ENCODE measurements at regions not wholly inside any gene's neighbourhood (a gene's known extent, or its start where the extent isn't known, plus 50 kb on each side); places are given as distances from the start of the nearest gene placed in this dataset.

DNA sequence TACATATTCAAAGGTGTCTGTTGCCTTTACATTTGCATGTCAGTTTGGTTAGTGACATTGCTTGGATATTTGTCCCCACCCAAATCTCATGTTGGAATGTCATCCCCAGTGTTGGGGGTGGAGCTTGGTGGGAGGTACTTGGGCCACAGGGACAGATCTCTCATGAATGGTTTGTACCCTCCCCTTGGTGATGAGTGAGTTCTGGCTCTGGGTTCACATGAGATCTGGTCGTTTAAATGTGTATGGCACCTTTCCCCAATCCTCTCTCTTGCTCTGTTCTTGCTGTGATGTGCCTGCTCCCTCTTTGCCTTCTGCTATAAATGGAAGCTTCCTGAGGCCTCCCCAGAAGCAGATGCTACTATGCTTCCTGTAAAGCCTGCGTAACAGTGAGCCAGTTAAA, 207.9 kb upstream of the DIO3 start:
- DNase-seq (ENCODE audit: insufficient read length, low spot score) (no peak), FAIRE-seq (no peak)
- TF ChIP-seq POLR2A (IDR thresholded peaks at IDR 0.05; ENCODE audit: low read depth, low read length) = no peak

DNA sequence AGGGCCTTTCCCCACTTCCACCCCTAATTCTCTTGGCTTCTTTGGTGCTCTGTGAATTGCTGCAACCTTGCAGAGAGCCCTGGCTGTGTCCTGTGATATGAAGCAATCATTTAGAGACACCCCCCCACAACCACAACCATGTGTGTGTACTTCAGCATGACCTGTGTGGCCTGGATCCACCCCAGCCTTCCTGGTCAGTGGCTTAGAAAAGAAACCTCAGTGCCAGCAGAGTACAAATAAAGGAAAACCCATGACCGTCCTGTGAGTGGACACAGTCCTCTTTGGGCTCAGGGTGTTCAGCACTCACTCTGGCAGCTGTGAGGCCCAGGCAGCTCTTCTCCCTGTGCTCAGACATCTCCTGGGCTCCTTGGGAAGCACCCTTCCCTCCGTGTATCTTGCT, 206.6 kb upstream of the DIO3 start:
- no peak for TF ChIP-seq POLR2A (IDR thresholded peaks at IDR 0.05; ENCODE audit: low read depth, low read length)
- FAIRE-seq = no peak
- DNase-seq (ENCODE audit: insufficient read length, low spot score) = no peak

DNA sequence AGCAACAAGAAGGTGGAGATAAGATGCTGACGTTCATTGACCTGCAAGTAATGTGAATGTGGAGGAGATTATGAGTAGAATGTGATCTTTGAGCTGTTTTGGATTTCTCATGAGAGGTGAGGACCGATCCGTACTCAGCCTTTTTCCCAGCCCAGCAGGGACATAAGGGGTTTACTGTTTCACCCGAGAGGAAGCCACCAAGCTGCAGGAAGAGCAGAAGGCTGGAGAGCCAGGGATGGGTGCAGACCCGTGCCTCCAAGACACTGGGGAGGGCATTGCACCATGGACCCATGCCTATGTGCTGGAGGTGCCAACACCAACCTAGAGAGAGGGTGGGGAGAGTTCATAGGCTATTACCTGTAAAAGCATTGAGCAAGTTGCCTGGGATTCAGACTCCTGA, 206.0 kb upstream of the DIO3 start:
- DNase-seq (ENCODE audit: insufficient read length, low spot score) (no peak), FAIRE-seq (no peak)
- TF ChIP-seq POLR2A (IDR thresholded peaks at IDR 0.05; ENCODE audit: low read depth, low read length) = no peak

DNA sequence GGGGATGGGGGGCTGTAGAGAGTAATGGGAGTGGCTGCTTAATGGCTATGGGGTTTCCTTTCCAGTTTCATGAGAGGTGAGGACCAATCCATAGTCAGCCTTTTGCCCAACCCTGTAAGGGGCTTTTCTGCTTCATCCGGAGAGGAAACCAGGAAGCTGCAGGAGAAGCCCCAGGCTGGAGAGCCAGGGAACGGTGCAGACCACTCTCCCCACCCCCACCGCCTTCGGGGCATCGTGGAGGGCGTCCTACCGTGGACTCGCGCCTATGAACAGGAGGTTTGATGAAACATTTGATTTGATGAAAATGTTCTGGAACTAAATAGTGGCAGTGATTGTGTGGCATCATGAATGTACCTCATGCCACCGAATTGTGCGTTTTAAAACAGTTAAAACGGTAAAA, 204.3 kb upstream of the DIO3 start:
- DNase-seq (ENCODE audit: insufficient read length, low spot score) (no peak), FAIRE-seq (no peak)
- TF ChIP-seq POLR2A (IDR thresholded peaks at IDR 0.05; ENCODE audit: low read depth, low read length) = no peak

DNA sequence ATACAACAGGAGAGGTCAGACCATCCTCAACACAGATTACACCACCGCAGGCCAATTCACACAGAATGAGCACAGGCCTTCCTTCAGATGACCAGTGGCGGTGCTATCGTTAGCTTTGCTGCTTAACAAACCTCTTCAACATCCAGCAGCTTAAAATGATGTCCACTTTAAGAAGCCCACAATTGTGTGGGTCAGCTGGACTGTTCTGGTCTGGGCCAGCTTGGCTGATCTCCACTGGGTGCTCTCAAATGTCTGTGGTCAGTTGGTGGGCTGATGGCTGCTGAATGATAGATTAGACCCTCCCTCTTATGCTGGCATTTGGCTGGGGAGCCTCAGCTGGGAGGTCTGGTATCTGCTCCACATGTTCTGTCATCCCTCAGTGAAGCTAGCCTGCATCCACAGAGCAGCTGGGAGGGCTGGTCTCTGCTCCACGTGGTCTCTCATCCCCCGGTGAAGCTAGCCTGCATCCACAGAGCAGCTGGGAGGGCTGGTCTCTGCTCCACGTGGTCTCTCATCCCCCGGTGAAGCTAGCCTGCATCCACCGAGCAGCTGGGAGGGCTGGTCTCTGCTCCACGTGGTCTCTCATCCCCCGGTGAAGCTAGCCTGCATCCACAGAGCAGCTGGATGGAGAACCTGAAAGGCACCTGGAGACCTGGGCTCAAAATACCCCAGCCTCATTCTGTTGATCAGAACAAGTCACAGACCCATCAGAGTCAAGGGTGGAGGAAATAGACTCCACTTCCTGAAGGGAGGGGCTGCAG, 203.6 kb upstream of the DIO3 start:
- TF ChIP-seq POLR2A (IDR thresholded peaks at IDR 0.05; ENCODE audit: low read depth, low read length) = no peak
- FAIRE-seq (no peak), DNase-seq (ENCODE audit: insufficient read length, low spot score) (no peak)

DNA sequence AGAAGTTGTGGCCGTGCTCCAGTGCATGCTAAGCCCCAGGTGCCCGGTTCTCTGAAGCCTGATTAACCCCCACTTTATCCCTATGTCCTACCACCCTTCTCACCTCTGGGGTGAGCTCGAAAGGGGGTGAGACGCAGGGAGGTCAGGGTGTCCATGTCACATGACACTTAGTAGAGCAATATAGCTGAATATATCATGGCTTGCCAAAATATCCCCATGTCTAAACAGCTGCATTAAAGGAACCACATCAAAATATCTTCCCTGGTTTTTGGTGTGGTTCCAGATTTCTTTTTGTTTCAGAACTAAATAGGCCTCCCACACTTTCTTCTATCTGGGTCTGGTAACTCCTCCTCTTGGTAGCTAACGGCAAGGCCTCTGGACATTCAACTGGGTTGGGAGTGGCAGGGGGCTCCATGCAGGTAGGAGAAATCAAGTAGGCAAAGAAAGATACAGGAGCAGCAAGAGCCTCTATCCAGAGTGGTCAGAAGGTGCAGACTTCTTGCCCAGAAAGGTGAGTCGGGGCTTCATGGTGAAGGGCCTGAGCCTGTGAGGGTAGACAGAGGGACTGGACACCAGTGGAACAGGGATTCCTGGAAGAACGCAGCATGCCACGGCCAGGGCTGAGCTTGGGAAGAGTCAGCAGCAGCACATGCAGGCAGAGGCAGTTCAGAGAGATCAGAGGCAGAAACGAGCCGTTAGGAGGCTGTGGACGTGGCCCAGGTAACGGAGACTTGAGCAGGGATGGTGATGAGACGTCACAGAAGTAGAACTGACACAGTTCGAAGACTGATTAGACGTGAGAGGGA, 202.8 kb upstream of the DIO3 start:
- FAIRE-seq (no peak), DNase-seq (ENCODE audit: insufficient read length, low spot score) (no peak)
- no peak for TF ChIP-seq POLR2A (IDR thresholded peaks at IDR 0.05; ENCODE audit: low read depth, low read length)

DNA sequence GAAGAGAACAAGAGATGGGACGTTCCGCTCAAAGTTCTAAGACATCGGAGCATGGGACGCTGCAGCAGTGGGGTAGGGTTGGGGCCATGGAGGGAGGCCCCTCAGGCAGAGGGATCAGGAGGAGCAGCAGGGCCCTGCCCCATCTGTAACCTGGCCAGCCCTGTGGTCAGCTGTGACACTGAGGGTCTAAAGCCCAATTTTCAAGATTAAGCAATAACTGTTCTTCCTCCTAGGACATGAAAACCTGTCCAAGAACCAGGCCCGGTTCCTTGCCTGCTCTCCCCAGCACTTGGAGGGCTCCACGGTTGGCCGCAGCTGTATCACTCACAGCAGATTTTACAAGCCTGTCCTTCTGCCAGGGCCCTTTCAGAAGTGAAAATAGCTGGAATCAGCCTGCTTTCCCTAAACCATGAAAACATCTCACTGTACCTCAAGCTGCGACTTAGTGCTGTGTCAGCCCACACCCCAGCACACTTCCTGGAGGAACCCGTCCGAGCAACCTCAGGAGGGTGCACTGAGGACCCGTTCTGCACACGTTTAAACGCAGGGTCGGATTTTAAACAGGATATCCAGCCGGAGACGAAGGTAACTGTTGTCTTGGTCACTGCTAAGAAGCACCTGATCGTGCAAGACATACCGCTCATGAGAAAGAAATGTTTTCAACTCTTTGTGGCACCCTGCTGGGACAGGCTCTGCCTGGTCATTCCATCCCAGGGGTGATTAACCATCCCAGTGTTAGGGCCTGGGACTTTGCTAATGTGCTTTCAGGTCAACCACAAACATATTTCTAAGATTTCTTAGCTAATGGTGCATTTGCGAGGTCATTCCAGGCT, 201.9 kb upstream of the DIO3 start:
- DNase-seq (ENCODE audit: insufficient read length, low spot score) = no peak
- FAIRE-seq = no peak
- TF ChIP-seq POLR2A (IDR thresholded peaks at IDR 0.05; ENCODE audit: low read depth, low read length) = no peak

DNA sequence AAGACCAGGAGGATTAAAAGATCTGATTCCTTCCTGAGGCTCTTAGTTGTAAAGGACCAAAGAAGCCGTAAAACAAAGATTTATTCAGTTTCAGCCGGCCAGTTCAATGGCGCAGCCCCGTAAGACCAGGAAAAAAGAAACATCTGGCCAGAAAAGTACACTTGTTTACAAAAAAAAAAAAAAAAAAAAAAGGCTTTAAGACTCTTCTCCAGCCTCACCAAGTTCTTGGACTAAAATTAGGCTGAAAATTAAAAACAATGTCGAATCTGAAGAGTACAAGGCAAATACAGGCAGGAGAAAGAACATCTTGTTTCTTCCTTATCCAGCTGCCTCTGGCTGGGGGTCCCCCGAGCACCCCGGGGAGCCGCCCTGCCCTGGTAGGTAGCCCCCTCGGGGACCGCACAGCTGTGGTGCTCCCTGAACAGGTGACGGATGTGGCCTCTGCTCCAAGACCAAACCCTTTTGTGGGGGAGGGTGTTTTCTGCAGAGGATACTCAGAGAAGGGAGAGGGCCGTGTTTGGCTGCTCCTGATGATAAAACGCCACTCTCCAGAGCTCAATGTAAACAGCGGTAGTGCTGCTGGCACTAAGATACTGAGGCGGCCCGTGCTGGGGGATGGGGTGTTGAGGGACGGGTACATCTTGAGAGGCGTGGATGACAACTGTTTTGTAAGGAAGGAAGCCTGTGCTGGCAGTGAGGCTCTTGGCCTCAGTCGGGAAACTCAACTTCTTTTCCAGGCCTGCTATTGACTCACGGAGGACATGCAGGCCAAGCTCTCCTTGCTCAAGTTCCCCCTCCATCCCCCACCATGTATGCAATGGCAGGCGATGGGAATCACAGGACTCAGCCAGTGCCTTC, 201.0 kb upstream of the DIO3 start:
- FAIRE-seq (no peak), DNase-seq (ENCODE audit: insufficient read length, low spot score) (no peak)
- no peak for TF ChIP-seq POLR2A (IDR thresholded peaks at IDR 0.05; ENCODE audit: low read depth, low read length)

DNA sequence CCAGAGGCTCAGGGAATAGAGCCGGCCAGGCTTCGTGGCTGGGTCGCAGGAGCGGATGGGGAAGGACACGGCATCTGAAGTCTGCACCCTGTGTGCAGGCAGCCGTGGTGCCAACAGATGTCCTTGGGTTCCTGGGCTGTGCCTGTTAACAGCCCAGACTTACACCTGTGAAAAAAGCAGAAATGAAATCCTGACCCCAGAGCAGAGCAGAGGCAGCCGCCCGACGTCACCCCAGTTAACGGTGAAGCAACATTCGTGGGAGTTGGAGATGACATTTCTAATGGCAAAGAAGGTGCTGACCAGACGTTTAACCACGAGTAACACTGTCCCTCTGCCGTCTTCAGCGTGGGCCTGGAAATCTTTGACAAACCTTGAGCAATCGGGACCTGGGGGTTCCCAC, 200.3 kb upstream of the DIO3 start:
- FAIRE-seq = no peak
- no peak for TF ChIP-seq POLR2A (IDR thresholded peaks at IDR 0.05; ENCODE audit: low read depth, low read length)
- DNase-seq (ENCODE audit: insufficient read length, low spot score) = no peak

DNA sequence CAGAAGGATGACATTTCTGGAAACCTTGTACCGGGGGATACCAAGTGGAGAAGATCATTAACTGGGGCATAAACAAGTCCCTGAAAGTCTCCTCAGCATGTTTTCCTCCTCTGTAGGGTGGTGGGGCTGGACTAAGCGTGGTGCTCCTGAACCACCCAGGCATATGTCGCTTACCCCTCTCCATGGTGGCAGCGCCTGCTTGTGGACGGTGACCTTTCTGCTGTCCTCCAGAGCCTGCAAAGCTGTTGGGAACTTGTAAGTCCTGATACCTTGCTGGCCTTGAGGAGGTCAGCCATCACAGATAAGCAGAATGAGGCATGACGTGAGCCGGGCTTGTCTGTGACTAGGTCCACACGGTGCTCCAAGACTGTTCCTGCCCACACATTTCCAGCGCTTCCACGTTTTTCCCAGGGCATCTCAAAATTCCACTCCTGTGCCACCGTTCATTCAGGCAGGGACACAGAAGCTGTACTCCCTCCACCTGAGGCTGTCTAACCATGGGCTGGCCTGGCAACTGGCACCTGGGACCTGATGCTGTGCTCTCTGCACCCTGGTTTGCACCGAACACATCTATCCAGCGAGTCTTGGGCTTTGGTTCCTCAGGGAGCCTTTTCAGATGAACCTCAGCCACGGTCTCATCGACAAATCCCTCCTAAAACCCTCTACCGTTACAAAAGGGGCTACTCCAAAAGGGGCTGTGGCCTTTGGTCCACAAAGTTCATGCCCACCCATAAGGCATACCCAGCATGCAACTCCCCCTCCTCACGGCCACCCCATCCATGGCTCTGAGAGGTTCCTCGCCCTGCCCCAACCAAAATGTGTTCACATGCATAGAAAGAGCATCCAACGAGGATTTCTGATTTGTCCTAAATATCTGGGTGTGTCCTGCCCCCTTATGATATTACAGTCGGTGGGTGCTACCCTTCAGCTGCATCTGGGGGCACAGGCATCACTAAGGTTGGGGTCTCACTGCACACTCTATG, 199.6 kb upstream of the DIO3 start:
- FAIRE-seq = no peak

DNA sequence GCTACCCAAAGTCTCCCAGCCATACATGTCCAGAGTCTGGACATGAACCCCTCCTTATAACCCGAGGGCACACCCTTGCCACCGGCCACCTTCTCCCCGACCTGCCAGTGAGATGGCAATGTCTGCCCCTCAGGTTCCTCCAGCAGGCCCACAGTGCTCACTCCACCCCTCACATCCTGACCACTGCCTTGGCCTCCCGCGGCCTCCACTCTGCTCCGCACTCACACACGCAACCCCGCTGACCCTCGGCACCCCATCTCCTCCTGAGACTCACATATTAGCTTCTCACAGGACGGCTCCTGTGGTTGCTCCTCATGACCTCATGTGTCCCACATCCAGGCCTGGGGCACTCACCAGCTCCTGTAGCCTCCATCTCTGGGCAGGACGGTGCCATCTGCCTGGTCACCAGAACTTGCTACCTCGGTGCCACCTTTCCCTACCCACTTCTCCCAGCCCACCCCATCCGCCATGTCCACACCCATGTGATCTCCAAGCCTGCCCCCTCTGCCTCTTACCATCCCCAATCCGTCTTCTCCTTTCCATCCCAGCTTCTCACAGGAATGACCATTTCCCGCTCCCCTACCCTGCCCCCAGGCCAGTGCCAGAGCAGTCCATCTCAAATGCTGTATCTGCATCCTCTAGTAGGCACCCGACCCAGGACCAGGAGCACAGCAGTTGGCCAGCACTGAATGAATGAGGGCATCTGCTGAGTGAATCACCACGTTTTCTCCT, 198.6 kb upstream of the DIO3 start:
- TF ChIP-seq POLR2A (IDR thresholded peaks at IDR 0.05; ENCODE audit: low read depth, low read length) = no peak
- FAIRE-seq = no peak
- no peak for DNase-seq (ENCODE audit: insufficient read length, low spot score)

More for the DNA sequence above, 199.6 kb upstream of the DIO3 start:
- no peak for TF ChIP-seq POLR2A (IDR thresholded peaks at IDR 0.05; ENCODE audit: low read depth, low read length)
- DNase-seq (ENCODE audit: insufficient read length, low spot score) = no peak

DNA sequence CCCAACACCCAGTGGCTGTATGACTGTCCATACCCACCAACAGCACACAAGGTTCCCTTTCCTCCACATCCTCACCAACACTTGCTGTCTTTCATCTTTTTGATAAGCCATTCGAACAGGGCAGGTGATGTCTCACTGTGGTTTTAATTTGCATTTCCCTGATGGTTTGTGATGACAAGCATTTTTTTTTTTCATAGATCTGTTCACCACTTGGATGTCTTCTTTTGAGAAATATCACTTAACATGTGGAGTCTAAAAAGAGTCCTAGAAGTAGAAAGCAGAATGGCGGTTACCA, 198.1 kb upstream of the DIO3 start:
- no peak for DNase-seq (ENCODE audit: insufficient read length, low spot score)
- TF ChIP-seq POLR2A (IDR thresholded peaks at IDR 0.05; ENCODE audit: low read depth, low read length) = no peak
- no peak for FAIRE-seq
